HepG2 (cell line): ENCODE measurements at regions not wholly inside any gene's neighbourhood (a gene's known extent, or its start where the extent isn't known, plus 50 kb on each side); places are given as distances from the start of the nearest gene placed in this dataset.

Source experiments
- ARID5B ChIP-seq: IDR thresholded peaks from 2 replicates; pipeline ENCODE4 v1.4.0; 2020; ENCODE audit warnings: mild to moderate bottlenecking, missing genetic modification reagents
- DZIP1 ChIP-seq: sonication (generic); formaldehyde crosslinking; IDR thresholded peaks from 2 replicates; pipeline ENCODE4 v1.5.0; 2020; ENCODE audit warnings: mild to moderate bottlenecking, missing genetic modification reagents
- FOXP4 ChIP-seq: sonication (generic); formaldehyde crosslinking; IDR thresholded peaks from 2 replicates; pipeline ENCODE4 v1.4.0; 2020; ENCODE audit warnings: missing genetic modification reagents
- JUN ChIP-seq: sonication (generic); formaldehyde crosslinking; IDR thresholded peaks from 2 replicates; pipeline ENCODE4 v1.4.0; 2020; ENCODE audit warnings: mild to moderate bottlenecking, missing genetic modification reagents
- PAXIP1 ChIP-seq: sonication (generic); formaldehyde crosslinking; conservative IDR thresholded peaks from 2 replicates; pipeline ENCODE4 v1.4.0; 2020; ENCODE audit warnings: mild to moderate bottlenecking, missing genetic modification reagents, moderate library complexity
- PRDM10 ChIP-seq: sonication (generic); formaldehyde crosslinking; IDR thresholded peaks from 2 replicates; pipeline ENCODE4 v1.4.0; 2020; ENCODE audit warnings: low read depth, missing genetic modification reagents
- ZC3H4 ChIP-seq: sonication (generic); formaldehyde crosslinking; IDR thresholded peaks from 2 replicates; pipeline ENCODE4 v1.4.0; 2020; ENCODE audit warnings: missing genetic modification reagents, borderline replicate concordance
- ZSCAN12 ChIP-seq: sonication (generic); formaldehyde crosslinking; IDR thresholded peaks from 2 replicates; pipeline ENCODE4 v1.9.0; 2021; ENCODE audit warnings: mild to moderate bottlenecking, missing genetic modification reagents

GRCh38 chr20:50323777-50324775 lies 133.4 kb downstream of the CEBPB start (continued):
- TF ChIP-seq PRDM10 = no peak
- TF ChIP-seq DZIP1 = no peak
- TF ChIP-seq JUN (CRISPR knock-in tag) = no peak
- no peak for TF ChIP-seq FOXP4
- TF ChIP-seq ZSCAN12 = no peak
- 0 out of 2 replicates have a peak, but pooled peaks have one; percentile 31 for TF ChIP-seq PAXIP1 (CRISPR knock-in tag)
- no peak for TF ChIP-seq ZC3H4 (CRISPR knock-in tag)
- TF ChIP-seq ARID5B (CRISPR knock-in tag) = peak; percentile 35; the same call in 1 of the 2 replicates
